Mesendoderm (in vitro differentiated cells): ENCODE measurements at regions not wholly inside any gene's neighbourhood (a gene's known extent, or its start where the extent isn't known, plus 50 kb on each side); places are given as distances from the start of the nearest gene placed in this dataset.

Experiments used
- DNase-seq: peaks from one replicate; pipeline ENCODE4 v3.0.0; 2013
- H2AK5ac ChIP-seq: 2 replicates; pipeline ENCODE4 v1.6.1; 2013; ENCODE audit warnings: low read length, inconsistent platforms
- H2BK120ac ChIP-seq: 2 replicates; pipeline ENCODE4 v1.6.1; 2013; ENCODE audit warnings: low read depth, mild to moderate bottlenecking, low read length, moderate library complexity, mixed read lengths
- H2BK15ac ChIP-seq: replicated peaks from 2 replicates; pipeline ENCODE4 v1.6.1; 2013; ENCODE audit warnings: low read depth, mild to moderate bottlenecking, moderate library complexity
- H2BK5ac ChIP-seq: 2 replicates; pipeline ENCODE4 v1.6.1; 2013; ENCODE audit warnings: low read length, inconsistent platforms
- H3K18ac ChIP-seq: 2 replicates; pipeline ENCODE4 v1.6.1; 2013; ENCODE audit warnings: mild to moderate bottlenecking, low read length, mixed read lengths
- H3K23ac ChIP-seq: one replicate; pipeline ENCODE4 v1.6.1; 2013; ENCODE audit warnings: low read length
- H3K27ac ChIP-seq: 2 replicates; pipeline ENCODE4 v1.5.1; 2013; ENCODE audit warnings: low read depth, mild to moderate bottlenecking, inconsistent platforms, low read length, moderate library complexity
- H3K27me3 ChIP-seq: 2 replicates; pipeline ENCODE4 v1.6.1; 2013; ENCODE audit warnings: low read length, control low read depth, mild to moderate bottlenecking, inconsistent platforms; ENCODE audit not compliant: insufficient read depth, poor library complexity
- H3K36me3 ChIP-seq: 2 replicates; pipeline ENCODE4 v1.6.1; 2013; ENCODE audit warnings: low read length, inconsistent platforms; ENCODE audit not compliant: control insufficient read depth, insufficient read depth
- H3K4ac ChIP-seq: one replicate; pipeline ENCODE4 v1.6.1; 2013; ENCODE audit warnings: low read depth, mild to moderate bottlenecking, low read length, moderate library complexity
- H3K4me1 ChIP-seq: 2 replicates; pipeline ENCODE4 v1.6.1; 2013; ENCODE audit warnings: low read depth, low read length, inconsistent platforms; ENCODE audit not compliant: control insufficient read depth
- H3K4me2 ChIP-seq: 2 replicates; pipeline ENCODE4 v1.6.1; 2013; ENCODE audit warnings: low read length
- H3K4me3 ChIP-seq: 2 replicates; pipeline ENCODE4 v1.5.1; 2013; ENCODE audit warnings: mild to moderate bottlenecking, low read length
- H3K56ac ChIP-seq: one replicate; pipeline ENCODE4 v1.6.1; 2013; ENCODE audit warnings: low read length
- H3K79me1 ChIP-seq: 2 replicates; pipeline ENCODE4 v1.6.1; 2013; ENCODE audit warnings: low read length, inconsistent platforms
- H3K79me2 ChIP-seq: 2 replicates; pipeline ENCODE4 v1.6.1; 2013; ENCODE audit warnings: mild to moderate bottlenecking, low read length; ENCODE audit not compliant: control insufficient read depth, insufficient read depth
- H3K9ac ChIP-seq: 2 replicates; pipeline ENCODE4 v1.6.1; 2013; ENCODE audit warnings: low read length, inconsistent platforms
- H4K5ac ChIP-seq: one replicate; pipeline ENCODE4 v1.6.1; 2013; ENCODE audit warnings: low read length
- H4K8ac ChIP-seq: one replicate; pipeline ENCODE4 v1.6.1; 2013; ENCODE audit warnings: low read depth, mild to moderate bottlenecking, control low read depth, low read length, moderate library complexity
- WGBS: extraction: QIAGEN DNeasy Blood & Tissue Kit; methylation state at CpG from one replicate; pipeline ENCODE4 v1.1.7; 2013; ENCODE audit warnings: low lambda C conversion rate, missing lambda C conversion rate; ENCODE audit not compliant: insufficient coverage; ENCODE audit errors: extremely low coverage; 5-methylcytosine and 5-hydroxymethylcytosine counted together

DNA sequence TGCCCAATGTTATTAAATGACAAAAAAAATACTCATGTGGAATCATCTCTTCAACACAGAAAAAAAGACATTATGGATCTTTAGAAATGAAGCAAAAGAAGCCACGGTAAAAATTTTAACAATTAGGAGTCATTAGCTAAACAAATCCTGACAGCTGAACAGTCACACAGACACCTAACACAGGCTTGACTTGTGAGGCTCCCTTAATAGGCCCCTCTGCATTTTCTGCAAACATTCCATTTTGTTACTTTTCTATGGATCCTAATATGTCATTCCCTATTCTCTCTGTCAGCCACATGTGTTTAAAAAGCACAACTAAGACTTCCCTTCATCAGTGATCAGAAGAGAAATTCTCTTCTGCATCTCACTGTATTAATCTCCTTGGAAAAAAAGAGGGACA lies 1331.5 kb downstream of the CDH8 start:
- no peak overlapping the region for H3K23ac ChIP-seq
- H3K4me2 ChIP-seq, result no peak overlapping the region
- no peak overlapping the region for H3K56ac ChIP-seq
- DNase-seq, result no peak
- H3K36me3 ChIP-seq, result no peaks in the 10 kb centered on the region
- H2BK15ac ChIP-seq, result no peak overlapping the region
- no peaks in the 10 kb centered on the region for H3K4me1 ChIP-seq
- no peak overlapping the region for H4K5ac ChIP-seq
- WGBS, result no CpG with 5 or more reads among the region's 1 CpG
- H4K8ac ChIP-seq, result no peak overlapping the region
- no peak overlapping the region for H2BK120ac ChIP-seq
- H3K9ac ChIP-seq, result no peak overlapping the region
- no peak overlapping the region for H2BK5ac ChIP-seq
- H3K4me3 ChIP-seq, result no peak overlapping the region
- H3K79me1 ChIP-seq, result no peaks in the 10 kb centered on the region
- no peak overlapping the region for H2AK5ac ChIP-seq
- H3K18ac ChIP-seq, result no peak overlapping the region
- no peak overlapping the region for H3K4ac ChIP-seq
- no peak overlapping the region for H3K27ac ChIP-seq
- no peaks in the 10 kb centered on the region for H3K79me2 ChIP-seq
- H3K27me3 ChIP-seq, result no peaks in the 10 kb centered on the region

- Histone ChIP-seq H3K4ac (no peak overlapping the region), H3K56ac (no peak overlapping the region), H3K18ac (no peak overlapping the region), H4K8ac (no peak overlapping the region), H3K9ac (no peak overlapping the region), H3K79me1 (no peaks in the 10 kb centered on the region), H3K4me2 (no peak overlapping the region), H2AK5ac (no peak overlapping the region), H2BK5ac (no peak overlapping the region), H2BK120ac (no peak overlapping the region), H3K36me3 (no peaks in the 10 kb centered on the region), H4K5ac (no peak overlapping the region), H3K23ac (no peak overlapping the region), H3K27me3 (no peaks in the 10 kb centered on the region), H3K4me3 (no peak overlapping the region), H2BK15ac (no peak overlapping the region), H3K79me2 (no peaks in the 10 kb centered on the region), H3K27ac (no peak overlapping the region), H3K4me1 (no peaks in the 10 kb centered on the region)
- no peak for DNase-seq
- WGBS, result no CpG with 5 or more reads among the region's 3 CpGs
Observed at GRCh38 chr16:60703096-60703495, 1333.1 kb downstream of the CDH8 start.

- H2AK5ac ChIP-seq, result no peak overlapping the region
- no peaks in the 10 kb centered on the region for H3K27me3 ChIP-seq
- no peak overlapping the region for H3K56ac ChIP-seq
- no CpG with 5 or more reads among the region's 2 CpGs for WGBS
- no peak overlapping the region for H4K5ac ChIP-seq
- no peak overlapping the region for H3K4ac ChIP-seq
- no peak overlapping the region for H2BK120ac ChIP-seq
- no peaks in the 10 kb centered on the region for H3K79me2 ChIP-seq
- no peak overlapping the region for H3K18ac ChIP-seq
- no peak overlapping the region for H4K8ac ChIP-seq
- H3K36me3 ChIP-seq, result no peaks in the 10 kb centered on the region
- DNase-seq, result peak; percentile 26
- no peak overlapping the region for H3K4me3 ChIP-seq
- H2BK15ac ChIP-seq, result no peak overlapping the region
- no peak overlapping the region for H3K23ac ChIP-seq
- H3K27ac ChIP-seq, result no peak overlapping the region
- H3K4me1 ChIP-seq, result no peaks in the 10 kb centered on the region
- H2BK5ac ChIP-seq, result no peak overlapping the region
- no peak overlapping the region for H3K4me2 ChIP-seq
- no peaks in the 10 kb centered on the region for H3K79me1 ChIP-seq
- H3K9ac ChIP-seq, result no peak overlapping the region
Observed at GRCh38 chr16:60686824-60687223, 1349.4 kb downstream of the CDH8 start.

- no peak overlapping the region for H3K4me2 ChIP-seq
- H3K56ac ChIP-seq, result no peak overlapping the region
- H2BK5ac ChIP-seq, result no peak overlapping the region
- H2BK15ac ChIP-seq, result no peak overlapping the region
- H3K9ac ChIP-seq, result no peak overlapping the region
- H4K8ac ChIP-seq, result no peak overlapping the region
- no peak overlapping the region for H3K18ac ChIP-seq
- no peak overlapping the region for H3K4ac ChIP-seq
- H3K79me1 ChIP-seq, result no peaks in the 10 kb centered on the region
- DNase-seq, result no peak
- H2AK5ac ChIP-seq, result no peak overlapping the region
- no peak overlapping the region for H2BK120ac ChIP-seq
- no peak overlapping the region for H3K27ac ChIP-seq
- H3K23ac ChIP-seq, result no peak overlapping the region
- H3K4me3 ChIP-seq, result no peak overlapping the region
- no CpG with 5 or more reads among the region's 4 CpGs for WGBS
- H3K79me2 ChIP-seq, result no peaks in the 10 kb centered on the region
- no peak overlapping the region for H4K5ac ChIP-seq
- no peaks in the 10 kb centered on the region for H3K4me1 ChIP-seq
- no peaks in the 10 kb centered on the region for H3K36me3 ChIP-seq
- no peaks in the 10 kb centered on the region for H3K27me3 ChIP-seq
Observed at GRCh38 chr16:60684002-60684401, 1352.2 kb downstream of the CDH8 start.

GRCh38 chr16:60682219-60682618 lies 1354.0 kb downstream of the CDH8 start:
- no peak for DNase-seq
- no peaks in the 10 kb centered on the region for H3K79me2 ChIP-seq
- WGBS, result no CpG with 5 or more reads among the region's 1 CpG
- no peak overlapping the region for H3K18ac ChIP-seq
- no peak overlapping the region for H2BK120ac ChIP-seq
- H3K56ac ChIP-seq, result no peak overlapping the region
- H3K27me3 ChIP-seq, result no peaks in the 10 kb centered on the region
- no peak overlapping the region for H4K5ac ChIP-seq
- no peak overlapping the region for H3K9ac ChIP-seq
- no peak overlapping the region for H3K23ac ChIP-seq
- H3K27ac ChIP-seq, result no peak overlapping the region
- no peak overlapping the region for H2BK5ac ChIP-seq
- no peak overlapping the region for H2AK5ac ChIP-seq
- no peak overlapping the region for H4K8ac ChIP-seq
- no peaks in the 10 kb centered on the region for H3K4me1 ChIP-seq
- no peak overlapping the region for H3K4me2 ChIP-seq
- H3K4ac ChIP-seq, result no peak overlapping the region
- no peak overlapping the region for H3K4me3 ChIP-seq
- no peaks in the 10 kb centered on the region for H3K36me3 ChIP-seq
- H3K79me1 ChIP-seq, result no peaks in the 10 kb centered on the region
- no peak overlapping the region for H2BK15ac ChIP-seq

DNA sequence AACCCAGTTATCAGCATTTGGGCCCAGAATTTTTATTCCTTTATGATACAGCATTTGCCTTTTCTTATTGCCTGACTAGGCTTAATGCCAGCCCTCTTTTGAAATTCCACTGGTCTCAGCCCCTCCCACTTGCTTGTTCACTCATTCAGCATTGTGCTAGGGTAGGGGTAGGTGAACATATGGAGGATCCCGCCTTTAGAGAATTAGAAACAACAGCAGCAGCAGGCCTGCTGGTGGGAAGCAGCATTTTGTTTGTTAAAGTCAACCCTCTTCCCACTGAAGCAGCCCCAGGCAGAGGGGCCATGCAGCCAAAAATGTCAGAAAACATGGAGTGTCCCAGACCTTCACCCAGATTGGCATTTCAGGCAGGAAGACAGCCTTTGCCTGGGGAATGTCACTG lies 1355.2 kb downstream of the CDH8 start:
- Histone ChIP-seq H3K4me1 (no peaks in the 10 kb centered on the region), H3K4ac (no peak overlapping the region), H3K79me1 (no peaks in the 10 kb centered on the region), H3K4me2 (no peak overlapping the region), H3K18ac (no peak overlapping the region), H3K27me3 (no peaks in the 10 kb centered on the region), H4K8ac (no peak overlapping the region), H4K5ac (no peak overlapping the region), H2BK15ac (no peak overlapping the region), H3K36me3 (no peaks in the 10 kb centered on the region), H2BK120ac (no peak overlapping the region), H3K23ac (no peak overlapping the region), H2BK5ac (no peak overlapping the region), H3K4me3 (no peak overlapping the region), H3K79me2 (no peaks in the 10 kb centered on the region), H2AK5ac (no peak overlapping the region), H3K27ac (no peak overlapping the region), H3K56ac (no peak overlapping the region), H3K9ac (no peak overlapping the region)
- WGBS, result no CpG with 5 or more reads among the region's 1 CpG
- peak; percentile 18 for DNase-seq
